ENCODE measurements at regions not wholly inside any gene's neighbourhood (a gene's known extent, or its start where the extent isn't known, plus 50 kb on each side); places are given as distances from the start of the nearest gene placed in this dataset.

DNA sequence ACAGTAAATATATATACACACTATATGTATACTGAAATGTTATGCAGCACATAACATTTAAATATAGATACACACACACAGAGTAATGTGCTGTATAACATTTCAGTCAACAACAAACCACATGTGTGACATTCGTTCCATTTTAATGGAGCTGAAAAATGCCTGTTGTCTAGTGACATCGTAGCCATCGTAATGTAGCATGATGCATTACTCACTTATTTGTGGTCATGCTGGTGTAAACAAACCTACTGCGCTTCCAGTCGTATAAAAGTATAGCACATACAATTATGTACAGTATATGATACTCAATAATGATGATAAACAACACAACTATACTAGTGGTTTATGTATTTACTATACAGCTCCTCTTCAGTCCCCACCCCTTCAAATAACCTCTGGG lies 119.0 kb upstream of the SLC38A4 start:
- H3K36me3 Mint-ChIP-seq: no peaks in the 10 kb centered on the region
- POLR2A ChIA-PET: interaction anchor here (1.2 kb wide), 1 partner anchor 19 kb away, joined by 3 read pairs; no protein-coding TSS in a partner anchor
- H3K9me3 Mint-ChIP-seq: no peaks in the 10 kb centered on the region

DNA sequence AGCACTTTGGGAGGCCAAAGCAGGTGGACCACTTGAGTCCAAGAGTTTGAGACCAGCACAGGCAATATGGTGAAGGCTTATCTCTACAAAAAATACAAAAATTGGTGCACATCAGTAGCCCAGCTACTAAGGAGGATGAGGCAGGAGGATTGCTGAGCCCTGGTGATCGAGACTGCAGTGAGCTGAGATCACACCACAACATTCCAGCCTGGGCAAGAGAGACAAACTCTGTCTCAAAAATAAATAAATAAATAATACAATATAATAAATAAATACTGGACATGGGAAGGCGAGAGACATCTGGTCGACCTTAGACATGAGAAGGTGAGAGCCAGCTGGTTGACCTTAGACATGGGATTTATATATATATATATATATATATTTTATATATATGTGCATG lies 119.8 kb upstream of the SLC38A4 start:
- H3K4me1 Mint-ChIP-seq: no peaks in the 10 kb centered on the region
- ChIA-PET POLR2A (interaction anchor here (1.2 kb wide), 1 partner anchor 18 kb away, joined by 3 read pairs; no protein-coding TSS in a partner anchor), CTCF (interaction anchor here (1.1 kb wide), 1 partner anchor 38 kb away, joined by 4 read pairs; no protein-coding TSS in a partner anchor)
- no peak overlapping the region for H3K4me3 Mint-ChIP-seq
- no peaks in the 10 kb centered on the region for H3K27me3 Mint-ChIP-seq (ENCODE audit: low read depth)
- ATAC-seq: no peak
- no peak overlapping the region for H3K27ac Mint-ChIP-seq
- H3K9me3 Mint-ChIP-seq: no peaks in the 10 kb centered on the region
- no peak for DNase-seq (ENCODE audit: low spot score)
- TF ChIP-seq ZNF263 (CRISPR knock-in tag; IDR thresholded peaks at IDR 0.05; ENCODE audit: low read depth) (no peak), NR1H2 (CRISPR knock-in tag; IDR thresholded peaks at IDR 0.05) (no peak), HMGA2 (CRISPR knock-in tag; IDR thresholded peaks at IDR 0.05) (no peak)
- no peaks in the 10 kb centered on the region for H3K36me3 Mint-ChIP-seq

More for the DNA sequence above, 119.0 kb upstream of the SLC38A4 start:
- no peak overlapping the region for H3K4me3 Mint-ChIP-seq
- CTCF ChIA-PET: no interaction called here
- TF ChIP-seq, protein P1, sequence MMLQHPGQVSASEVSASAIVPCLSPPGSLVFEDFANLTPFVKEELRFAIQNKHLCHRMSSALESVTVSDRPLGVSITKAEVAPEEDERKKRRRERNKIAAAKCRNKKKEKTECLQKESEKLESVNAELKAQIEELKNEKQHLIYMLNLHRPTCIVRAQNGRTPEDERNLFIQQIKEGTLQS (CRISPR knock-in tag; conservative IDR thresholded peaks at IDR 0.05): no peak
- TF ChIP-seq, protein P2, sequence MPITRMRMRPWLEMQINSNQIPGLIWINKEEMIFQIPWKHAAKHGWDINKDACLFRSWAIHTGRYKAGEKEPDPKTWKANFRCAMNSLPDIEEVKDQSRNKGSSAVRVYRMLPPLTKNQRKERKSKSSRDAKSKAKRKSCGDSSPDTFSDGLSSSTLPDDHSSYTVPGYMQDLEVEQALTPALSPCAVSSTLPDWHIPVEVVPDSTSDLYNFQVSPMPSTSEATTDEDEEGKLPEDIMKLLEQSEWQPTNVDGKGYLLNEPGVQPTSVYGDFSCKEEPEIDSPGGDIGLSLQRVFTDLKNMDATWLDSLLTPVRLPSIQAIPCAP (CRISPR knock-in tag; IDR thresholded peaks at IDR 0.05): no peak
- TF ChIP-seq OVOL2 (CRISPR knock-in tag; IDR thresholded peaks at IDR 0.05; ENCODE audit: borderline replicate concordance): no peak
- TF ChIP-seq, protein P3, sequence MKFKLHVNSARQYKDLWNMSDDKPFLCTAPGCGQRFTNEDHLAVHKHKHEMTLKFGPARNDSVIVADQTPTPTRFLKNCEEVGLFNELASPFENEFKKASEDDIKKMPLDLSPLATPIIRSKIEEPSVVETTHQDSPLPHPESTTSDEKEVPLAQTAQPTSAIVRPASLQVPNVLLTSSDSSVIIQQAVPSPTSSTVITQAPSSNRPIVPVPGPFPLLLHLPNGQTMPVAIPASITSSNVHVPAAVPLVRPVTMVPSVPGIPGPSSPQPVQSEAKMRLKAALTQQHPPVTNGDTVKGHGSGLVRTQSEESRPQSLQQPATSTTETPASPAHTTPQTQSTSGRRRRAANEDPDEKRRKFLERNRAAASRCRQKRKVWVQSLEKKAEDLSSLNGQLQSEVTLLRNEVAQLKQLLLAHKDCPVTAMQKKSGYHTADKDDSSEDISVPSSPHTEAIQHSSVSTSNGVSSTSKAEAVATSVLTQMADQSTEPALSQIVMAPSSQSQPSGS (CRISPR knock-in tag; IDR thresholded peaks at IDR 0.05; ENCODE audit: borderline replicate concordance, low read depth): no peak
- TF ChIP-seq TEAD4 (CRISPR knock-in tag; IDR thresholded peaks at IDR 0.05): no peak
- TF ChIP-seq ETV6 (CRISPR knock-in tag; IDR thresholded peaks at IDR 0.05): no peak
- TF ChIP-seq ZNF138 (CRISPR knock-in tag; conservative IDR thresholded peaks at IDR 0.05): no peak
- TF ChIP-seq SOX15 (CRISPR knock-in tag; IDR thresholded peaks at IDR 0.05): no peak
- TF ChIP-seq FOXK1 (CRISPR knock-in tag; IDR thresholded peaks at IDR 0.05): no peak
- TF ChIP-seq ZBTB21 (CRISPR knock-in tag; IDR thresholded peaks at IDR 0.05; ENCODE audit: borderline replicate concordance): no peak
- TF ChIP-seq ELF4 (CRISPR knock-in tag; IDR thresholded peaks at IDR 0.05; ENCODE audit: low read depth): no peak
- TF ChIP-seq ZNF219 (CRISPR knock-in tag; IDR thresholded peaks at IDR 0.05; ENCODE audit: borderline replicate concordance): no peak
- no peak for TF ChIP-seq GTF2I (CRISPR knock-in tag; conservative IDR thresholded peaks at IDR 0.05)
- TF ChIP-seq, protein P4, sequence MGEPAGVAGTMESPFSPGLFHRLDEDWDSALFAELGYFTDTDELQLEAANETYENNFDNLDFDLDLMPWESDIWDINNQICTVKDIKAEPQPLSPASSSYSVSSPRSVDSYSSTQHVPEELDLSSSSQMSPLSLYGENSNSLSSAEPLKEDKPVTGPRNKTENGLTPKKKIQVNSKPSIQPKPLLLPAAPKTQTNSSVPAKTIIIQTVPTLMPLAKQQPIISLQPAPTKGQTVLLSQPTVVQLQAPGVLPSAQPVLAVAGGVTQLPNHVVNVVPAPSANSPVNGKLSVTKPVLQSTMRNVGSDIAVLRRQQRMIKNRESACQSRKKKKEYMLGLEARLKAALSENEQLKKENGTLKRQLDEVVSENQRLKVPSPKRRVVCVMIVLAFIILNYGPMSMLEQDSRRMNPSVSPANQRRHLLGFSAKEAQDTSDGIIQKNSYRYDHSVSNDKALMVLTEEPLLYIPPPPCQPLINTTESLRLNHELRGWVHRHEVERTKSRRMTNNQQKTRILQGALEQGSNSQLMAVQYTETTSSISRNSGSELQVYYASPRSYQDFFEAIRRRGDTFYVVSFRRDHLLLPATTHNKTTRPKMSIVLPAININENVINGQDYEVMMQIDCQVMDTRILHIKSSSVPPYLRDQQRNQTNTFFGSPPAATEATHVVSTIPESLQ (CRISPR knock-in tag; IDR thresholded peaks at IDR 0.05): no peak
- H3K27me3 Mint-ChIP-seq (ENCODE audit: low read depth): no peaks in the 10 kb centered on the region
- no peaks in the 10 kb centered on the region for H3K4me1 Mint-ChIP-seq
- no peak overlapping the region for H3K27ac Mint-ChIP-seq
- ATAC-seq: no peak
- DNase-seq (ENCODE audit: low spot score): no peak

DNA sequence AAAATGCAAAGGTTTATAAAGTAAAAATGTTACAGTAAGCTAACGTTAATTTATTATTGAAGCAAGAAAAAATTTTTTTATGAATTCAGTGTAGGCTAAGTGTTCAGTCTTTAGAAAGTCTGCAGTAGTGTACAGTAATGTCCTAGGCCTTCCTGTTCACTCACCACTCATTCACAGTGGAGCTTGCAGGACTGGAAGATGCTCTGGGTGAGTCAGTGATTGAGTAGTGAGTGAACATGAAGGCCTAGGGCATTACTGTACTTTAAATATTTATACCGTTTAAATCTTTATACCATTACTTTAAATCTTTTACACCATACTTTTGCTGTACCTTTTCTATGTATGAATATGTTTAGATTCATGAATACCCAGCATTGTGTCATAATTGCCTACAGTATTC lies 120.3 kb upstream of the SLC38A4 start:
- Mint-ChIP-seq H3K4me3 (no peak overlapping the region), H3K4me1 (no peaks in the 10 kb centered on the region), H3K27me3 (ENCODE audit: low read depth) (no peaks in the 10 kb centered on the region), H3K36me3 (no peaks in the 10 kb centered on the region), H3K27ac (no peak overlapping the region), H3K9me3 (no peaks in the 10 kb centered on the region)
- no peak for ATAC-seq
- ChIA-PET POLR2A (no interaction called here), CTCF (interaction anchor here (1.1 kb wide), 1 partner anchor 38 kb away, joined by 4 read pairs; no protein-coding TSS in a partner anchor)
- DNase-seq (ENCODE audit: low spot score): no peak
- TF ChIP-seq ZNF671 (CRISPR knock-in tag; IDR thresholded peaks at IDR 0.05) (no peak), RELA (CRISPR knock-in tag; IDR thresholded peaks at IDR 0.05; ENCODE audit: borderline replicate concordance) (no peak), ZNF138 (CRISPR knock-in tag; conservative IDR thresholded peaks at IDR 0.05) (no peak), NFE2L1 (CRISPR knock-in tag; IDR thresholded peaks at IDR 0.05) (no peak), ZBTB21 (CRISPR knock-in tag; IDR thresholded peaks at IDR 0.05; ENCODE audit: borderline replicate concordance) (no peak), ZNF263 (CRISPR knock-in tag; IDR thresholded peaks at IDR 0.05; ENCODE audit: low read depth) (no peak), CREM (CRISPR knock-in tag; IDR thresholded peaks at IDR 0.05) (no peak)
- TF ChIP-seq, protein P4 (CRISPR knock-in tag; IDR thresholded peaks at IDR 0.05): no peak
- TF ChIP-seq, protein P5, sequence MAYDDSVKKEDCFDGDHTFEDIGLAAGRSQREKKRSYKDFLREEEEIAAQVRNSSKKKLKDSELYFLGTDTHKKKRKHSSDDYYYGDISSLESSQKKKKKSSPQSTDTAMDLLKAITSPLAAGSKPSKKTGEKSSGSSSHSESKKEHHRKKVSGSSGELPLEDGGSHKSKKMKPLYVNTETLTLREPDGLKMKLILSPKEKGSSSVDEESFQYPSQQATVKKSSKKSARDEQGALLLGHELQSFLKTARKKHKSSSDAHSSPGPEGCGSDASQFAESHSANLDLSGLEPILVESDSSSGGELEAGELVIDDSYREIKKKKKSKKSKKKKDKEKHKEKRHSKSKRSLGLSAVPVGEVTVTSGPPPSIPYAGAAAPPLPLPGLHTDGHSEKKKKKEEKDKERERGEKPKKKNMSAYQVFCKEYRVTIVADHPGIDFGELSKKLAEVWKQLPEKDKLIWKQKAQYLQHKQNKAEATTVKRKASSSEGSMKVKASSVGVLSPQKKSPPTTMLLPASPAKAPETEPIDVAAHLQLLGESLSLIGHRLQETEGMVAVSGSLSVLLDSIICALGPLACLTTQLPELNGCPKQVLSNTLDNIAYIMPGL (CRISPR knock-in tag; IDR thresholded peaks at IDR 0.05): no peak

Data from WTC11 (cell line).